B cell (primary cell): ENCODE measurements at regions not wholly inside any gene's neighbourhood (a gene's known extent, or its start where the extent isn't known, plus 50 kb on each side); places are given as distances from the start of the nearest gene placed in this dataset.

ENCODE experiments used
- ATAC-seq: fragments of 200-7000 bp; cut with Tn5 transposase; one replicate; pipeline ENCODE4 v1.10.0; 2021; ENCODE audit warnings: low read depth, mild to moderate bottlenecking, moderate number of reproducible peaks, moderate library complexity
- CTCF ChIA-PET: fragments of 350-600 bp; sonication (Branson Sonifier 250); formaldehyde crosslinking; loops from one replicate; lab custom pipeline; 2021; ENCODE audit warnings: antibody characterized with exemption, inconsistent platforms; lab: Charles Lee
- POLR2A ChIA-PET: fragments of 350-600 bp; sonication (Branson Sonifier 250); formaldehyde crosslinking; loops from one replicate; lab custom pipeline; 2021; ENCODE audit warnings: antibody characterized with exemption; lab: Charles Lee
- DNase-seq: peaks from one replicate; pipeline ENCODE4 v3.0.0; 2013
- H2AFZ ChIP-seq: 2 replicates; pipeline ENCODE4 v1.6.1; 2012; ENCODE audit warnings: mild to moderate bottlenecking, low read depth, low read length; ENCODE audit not compliant: insufficient read depth, poor library complexity, severe bottlenecking
- H3K27ac ChIP-seq, 2 donors: 1 replicate in 1 of 2; 2 replicates in 1 of 2; pipeline ENCODE4 v1.5.1; 2012 to 2013; ENCODE audit warnings: low read length in 2 of 2, mild to moderate bottlenecking in 2 of 2, moderate library complexity in 1 of 2
- H3K27me3 ChIP-seq, 4 experiments: fragments of 200-600 bp in 1 of 4; sonication (generic) in 1 of 4; replicated peaks in 1 of 4; 1 replicate in 2 of 4; 2 replicates in 2 of 4; pipeline versions ENCODE4 v1.6.1 to v1.7.0; 2013 to 2016; ENCODE audit warnings: low read length in 3 of 4, mild to moderate bottlenecking in 2 of 4, mixed read lengths in 1 of 4, moderate library complexity in 1 of 4; ENCODE audit not compliant: insufficient read depth in 4 of 4, control insufficient read depth in 3 of 4; ENCODE audit errors: control extremely low read depth in 1 of 4
- H3K36me3 ChIP-seq, 2 experiments: replicated peaks in 1 of 2; 1 replicate in 1 of 2; 2 replicates in 1 of 2; pipeline versions ENCODE4 v1.6.1 to v1.7.1; 2013; ENCODE audit warnings: low read length in 1 of 2; ENCODE audit not compliant: insufficient read depth in 2 of 2, control insufficient read depth in 1 of 2; ENCODE audit errors: control extremely low read depth in 1 of 2, extremely low read depth in 1 of 2
- H3K4me1 ChIP-seq, 2 donors: fragments of 200-600 bp in 1 of 2; sonication (generic) in 1 of 2; 1 replicate in 1 of 2; 2 replicates in 1 of 2; pipeline versions ENCODE4 v1.5.1 to v1.6.1; 2013 to 2017; ENCODE audit warnings: low read length in 2 of 2; ENCODE audit not compliant: control insufficient read depth in 2 of 2, insufficient read depth in 2 of 2
- H3K4me2 ChIP-seq: replicated peaks from 2 replicates; pipeline ENCODE3; 2012; ENCODE audit warnings: mild to moderate bottlenecking, low read depth, low read length; ENCODE audit not compliant: poor library complexity, severe bottlenecking
- H3K4me3 ChIP-seq, 5 experiments: fragments of 200-600 bp in 1 of 5; sonication (generic) in 1 of 5; 1 replicate in 3 of 5; 2 replicates in 2 of 5; pipeline versions ENCODE4 v1.5.1 to v1.7.0; 2011 to 2016; ENCODE audit warnings: low read length in 4 of 5, mild to moderate bottlenecking in 4 of 5, low read depth in 2 of 5, control low read depth in 1 of 5, moderate library complexity in 1 of 5; ENCODE audit not compliant: insufficient read depth in 1 of 5; ENCODE audit errors: control extremely low read depth in 1 of 5, extremely low read depth in 1 of 5
- H3K79me2 ChIP-seq: fragments of 200-600 bp; sonication (generic); one replicate; pipeline ENCODE4 v1.6.0; 2016; ENCODE audit warnings: low read length; ENCODE audit not compliant: control insufficient read depth, insufficient read depth
- H3K9ac ChIP-seq: fragments of 200-600 bp; sonication (generic); 2 replicates; pipeline ENCODE4 v1.6.1; 2017; ENCODE audit warnings: mild to moderate bottlenecking, low read length, moderate library complexity
- H3K9me3 ChIP-seq, 3 donors: one replicate each; pipeline versions ENCODE4 v1.6.1 to v1.7.1; 2013; ENCODE audit warnings: low read length in 2 of 3; ENCODE audit not compliant: control insufficient read depth in 2 of 3, insufficient read depth in 1 of 3; ENCODE audit errors: control extremely low read depth in 1 of 3
- H4K20me1 ChIP-seq: 2 replicates; pipeline ENCODE4 v1.6.0; 2012; ENCODE audit warnings: mild to moderate bottlenecking, low read length; ENCODE audit not compliant: insufficient read depth, control insufficient read depth, poor library complexity, severe bottlenecking
- H3K27ac Mint-ChIP-seq: one replicate; pipeline ENCODE4 v1.8.0; 2021; ENCODE audit warnings: mixed read lengths
- H3K27me3 Mint-ChIP-seq: one replicate; pipeline ENCODE4 v1.8.0; 2021; ENCODE audit warnings: mixed read lengths
- H3K4me1 Mint-ChIP-seq: one replicate; pipeline ENCODE4 v1.8.0; 2021; ENCODE audit warnings: mixed read lengths
- H3K4me3 Mint-ChIP-seq: one replicate; pipeline ENCODE4 v1.8.0; 2021; ENCODE audit warnings: mixed read lengths
- H3K9me3 Mint-ChIP-seq: one replicate; pipeline ENCODE4 v1.8.0; 2022; ENCODE audit warnings: mixed read lengths; ENCODE audit not compliant: insufficient read depth
- EZH2 ChIP-seq: IDR thresholded peaks from 2 replicates; pipeline ENCODE4 v1.6.1; 2012; ENCODE audit warnings: borderline replicate concordance, low read depth, mild to moderate bottlenecking, moderate library complexity, low read length; ENCODE audit not compliant: insufficient read depth, poor library complexity, severe bottlenecking
- WGBS: methylation state at CpG from one replicate; pipeline ENCODE4 v1.1.5; 2013; ENCODE audit warnings: missing lambda C conversion rate; ENCODE audit not compliant: insufficient coverage; 5-methylcytosine and 5-hydroxymethylcytosine counted together
- intact Hi-C: fragments of 100-400 bp; cut with micrococcal nuclease; formaldehyde crosslinking; loops from one replicate; pipeline ENCODE4 v1.10.0; 2022
- TF ChIP-seq, protein P1 (sequence below): fragments of 200-600 bp; IDR thresholded peaks from one replicate; pipeline ENCODE4 v1.8.0; 2022; ENCODE audit warnings: antibody characterized with exemption, mild to moderate bottlenecking

DNA sequence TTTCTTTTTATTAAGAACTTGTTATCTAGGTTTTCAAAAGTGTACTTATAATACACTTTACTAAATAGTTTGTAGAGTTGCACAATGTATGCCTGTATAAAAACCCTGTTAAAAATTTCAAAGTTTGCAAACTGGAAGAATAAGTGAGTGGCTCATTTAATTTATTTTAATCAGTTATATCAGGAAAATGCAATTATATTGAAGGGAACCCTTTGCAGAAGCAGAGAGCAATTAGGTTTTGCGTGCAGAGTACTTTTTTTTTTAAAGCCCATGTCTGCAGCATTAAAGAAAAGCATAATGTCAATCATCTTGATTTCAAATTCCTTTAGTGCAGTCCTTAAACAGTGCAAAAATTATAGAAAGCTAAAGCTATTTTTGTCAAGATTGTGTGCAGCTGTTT lies 271.3 kb upstream of the LDB2 start:
- Histone ChIP-seq H4K20me1 (no peaks in the 10 kb centered on the region), H3K27ac (no peak overlapping the region), H2AFZ (no peak overlapping the region), H3K27me3 (no peaks in the 10 kb centered on the region), H3K36me3 (no peaks in the 10 kb centered on the region), H3K9ac (no peak overlapping the region), H3K4me2 (no peak overlapping the region), H3K9me3 (no peaks in the 10 kb centered on the region), H3K4me1 (no peaks in the 10 kb centered on the region), H3K4me3 (no peak overlapping the region), H3K79me2 (no peaks in the 10 kb centered on the region)
- no peaks in the 10 kb centered on the region for H3K27me3 Mint-ChIP-seq
- no peak for DNase-seq
- no peaks in the 10 kb centered on the region for H3K9me3 Mint-ChIP-seq
- ChIA-PET POLR2A (no interaction called here), CTCF (no interaction called here)
- no peak overlapping the region for H3K27ac Mint-ChIP-seq
- no peak for TF ChIP-seq EZH2
- TF ChIP-seq, protein P1, sequence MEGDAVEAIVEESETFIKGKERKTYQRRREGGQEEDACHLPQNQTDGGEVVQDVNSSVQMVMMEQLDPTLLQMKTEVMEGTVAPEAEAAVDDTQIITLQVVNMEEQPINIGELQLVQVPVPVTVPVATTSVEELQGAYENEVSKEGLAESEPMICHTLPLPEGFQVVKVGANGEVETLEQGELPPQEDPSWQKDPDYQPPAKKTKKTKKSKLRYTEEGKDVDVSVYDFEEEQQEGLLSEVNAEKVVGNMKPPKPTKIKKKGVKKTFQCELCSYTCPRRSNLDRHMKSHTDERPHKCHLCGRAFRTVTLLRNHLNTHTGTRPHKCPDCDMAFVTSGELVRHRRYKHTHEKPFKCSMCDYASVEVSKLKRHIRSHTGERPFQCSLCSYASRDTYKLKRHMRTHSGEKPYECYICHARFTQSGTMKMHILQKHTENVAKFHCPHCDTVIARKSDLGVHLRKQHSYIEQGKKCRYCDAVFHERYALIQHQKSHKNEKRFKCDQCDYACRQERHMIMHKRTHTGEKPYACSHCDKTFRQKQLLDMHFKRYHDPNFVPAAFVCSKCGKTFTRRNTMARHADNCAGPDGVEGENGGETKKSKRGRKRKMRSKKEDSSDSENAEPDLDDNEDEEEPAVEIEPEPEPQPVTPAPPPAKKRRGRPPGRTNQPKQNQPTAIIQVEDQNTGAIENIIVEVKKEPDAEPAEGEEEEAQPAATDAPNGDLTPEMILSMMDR = no peak
- intact Hi-C loops = no loop called here
- no peaks in the 10 kb centered on the region for H3K4me1 Mint-ChIP-seq
- no CpG with 5 or more reads among the region's 1 CpG for WGBS
- H3K4me3 Mint-ChIP-seq = no peak overlapping the region
- no peak for ATAC-seq

DNA sequence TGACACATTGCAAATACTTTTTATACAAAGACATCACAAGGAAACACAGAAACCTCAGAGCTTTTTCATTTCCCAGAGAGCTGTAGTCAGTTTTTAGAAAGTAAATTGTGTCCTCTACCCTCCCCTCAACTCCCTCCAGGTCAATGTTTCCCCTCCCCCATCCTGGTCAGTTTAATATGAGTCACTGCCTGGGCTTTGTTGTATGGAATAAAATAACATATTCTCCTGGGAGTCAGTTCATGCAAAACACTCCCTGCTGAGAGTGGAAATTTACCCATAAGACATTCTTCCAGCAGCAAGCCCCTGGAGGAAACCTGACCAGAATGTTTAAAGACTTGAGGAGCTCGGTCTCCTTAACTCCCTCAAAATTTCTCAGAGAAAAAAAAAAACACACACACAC lies 270.1 kb upstream of the LDB2 start:
- H4K20me1 ChIP-seq = no peaks in the 10 kb centered on the region
- Mint-ChIP-seq H3K4me3 (no peak overlapping the region), H3K27ac (no peak overlapping the region), H3K27me3 (no peaks in the 10 kb centered on the region), H3K9me3 (no peaks in the 10 kb centered on the region), H3K4me1 (no peaks in the 10 kb centered on the region)
- ChIA-PET POLR2A (no interaction called here), CTCF (no interaction called here)
- DNase-seq (no peak), ATAC-seq (no peak)
- H2AFZ ChIP-seq = no peak overlapping the region
- no peak overlapping the region for H3K4me3 ChIP-seq
- intact Hi-C loops = no loop called here
- H3K79me2 ChIP-seq = no peaks in the 10 kb centered on the region
- H3K27ac ChIP-seq = no peak overlapping the region
- no peak overlapping the region for H3K4me2 ChIP-seq
- H3K4me1 ChIP-seq = no peaks in the 10 kb centered on the region
- H3K27me3 ChIP-seq = no peaks in the 10 kb centered on the region
- TF ChIP-seq EZH2 = no peak
- TF ChIP-seq, protein P1 = no peak
- no CpG with 5 or more reads among the region's 1 CpG for WGBS
- H3K9me3 ChIP-seq = peaks cover 0 to 7% (median 0%) of the 10 kb centered on the region in 3 donors
- no peak overlapping the region for H3K9ac ChIP-seq
- no peaks in the 10 kb centered on the region for H3K36me3 ChIP-seq
